ENCODE measurements at regions not wholly inside any gene's neighbourhood (a gene's known extent, or its start where the extent isn't known, plus 50 kb on each side); places are given as distances from the start of the nearest gene placed in this dataset.

DNA sequence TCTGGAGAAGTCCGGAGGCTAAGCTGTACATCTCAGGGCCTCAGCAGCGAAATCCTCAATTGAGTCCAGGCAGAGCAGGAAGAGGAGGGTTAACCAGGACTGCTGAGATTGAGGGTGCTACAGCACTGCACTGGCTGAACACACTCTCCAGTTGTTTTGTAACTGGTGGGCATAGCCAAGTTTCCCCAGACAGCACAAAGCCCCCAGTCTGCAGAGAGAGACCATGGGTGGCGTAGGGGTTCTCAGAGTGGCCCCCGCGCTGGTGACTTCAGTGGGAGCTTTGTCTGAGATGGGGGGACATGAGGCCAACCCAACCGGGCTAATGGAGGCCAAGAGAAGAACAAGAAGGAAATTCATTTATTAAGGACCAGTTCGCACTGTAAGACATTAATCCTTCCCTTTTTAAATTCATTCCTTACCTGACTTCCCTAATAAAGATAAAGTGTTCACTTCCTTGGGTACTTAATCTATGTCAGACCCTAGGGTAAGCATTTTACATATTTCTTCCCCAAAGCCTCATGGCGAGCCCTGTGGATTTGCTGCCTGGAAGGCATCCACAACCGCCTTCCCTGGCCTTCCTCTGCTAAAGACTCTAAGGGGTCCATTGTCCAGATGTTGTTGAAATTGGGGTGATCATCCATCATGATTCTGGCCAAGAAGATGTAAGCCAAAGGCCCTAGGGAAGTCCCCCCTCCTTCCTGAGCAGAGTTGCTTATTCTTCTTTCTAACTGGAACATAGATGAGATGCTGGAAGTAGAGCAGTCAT, 121.4 kb upstream of the CHST15 start:
- TF ChIP-seq, protein P1, sequence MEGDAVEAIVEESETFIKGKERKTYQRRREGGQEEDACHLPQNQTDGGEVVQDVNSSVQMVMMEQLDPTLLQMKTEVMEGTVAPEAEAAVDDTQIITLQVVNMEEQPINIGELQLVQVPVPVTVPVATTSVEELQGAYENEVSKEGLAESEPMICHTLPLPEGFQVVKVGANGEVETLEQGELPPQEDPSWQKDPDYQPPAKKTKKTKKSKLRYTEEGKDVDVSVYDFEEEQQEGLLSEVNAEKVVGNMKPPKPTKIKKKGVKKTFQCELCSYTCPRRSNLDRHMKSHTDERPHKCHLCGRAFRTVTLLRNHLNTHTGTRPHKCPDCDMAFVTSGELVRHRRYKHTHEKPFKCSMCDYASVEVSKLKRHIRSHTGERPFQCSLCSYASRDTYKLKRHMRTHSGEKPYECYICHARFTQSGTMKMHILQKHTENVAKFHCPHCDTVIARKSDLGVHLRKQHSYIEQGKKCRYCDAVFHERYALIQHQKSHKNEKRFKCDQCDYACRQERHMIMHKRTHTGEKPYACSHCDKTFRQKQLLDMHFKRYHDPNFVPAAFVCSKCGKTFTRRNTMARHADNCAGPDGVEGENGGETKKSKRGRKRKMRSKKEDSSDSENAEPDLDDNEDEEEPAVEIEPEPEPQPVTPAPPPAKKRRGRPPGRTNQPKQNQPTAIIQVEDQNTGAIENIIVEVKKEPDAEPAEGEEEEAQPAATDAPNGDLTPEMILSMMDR (optimal IDR thresholded peaks at IDR 0.05 in 1 of 3, IDR thresholded peaks at IDR 0.05 in 1 of 3, conservative IDR thresholded peaks at IDR 0.05 in 1 of 3; ENCODE audit: extremely low read depth in 1 of 3, insufficient read depth in 2 of 3, low read length in 3 of 3): no peak
- no peak for TF ChIP-seq EZH2 (IDR thresholded peaks at IDR 0.05; ENCODE audit: low read length)
